H1 (cell line): ENCODE measurements at regions not wholly inside any gene's neighbourhood (a gene's known extent, or its start where the extent isn't known, plus 50 kb on each side); places are given as distances from the start of the nearest gene placed in this dataset.

Experiments
- CTCF ChIA-PET: fragments of 300-600 bp; sonication (Branson Sonifier 250); formaldehyde crosslinking; loops from one replicate; lab custom pipeline; 2021; ENCODE audit not compliant: partially characterized antibody; lab: Charles Lee
- POLR2A ChIA-PET: fragments of 300-600 bp; sonication (Branson Sonifier 250); formaldehyde crosslinking; loops from one replicate; lab custom pipeline; 2021; ENCODE audit warnings: inconsistent platforms; ENCODE audit not compliant: partially characterized antibody; lab: Charles Lee
- DNase-seq, 2 experiments: peaks; one replicate each; pipeline versions ENCODE4 v3.0.0 to v3.0.0-alpha.2; 2010 to 2022; ENCODE audit warnings: low spot score in 2 of 2, low read depth in 1 of 2, mixed read lengths in 1 of 2
- FAIRE-seq: peaks from 2 replicates; lab custom pipeline; 2011; peaks lifted over from hg19 to GRCh38; lab: Jason Lieb, UNC
- H2AFZ ChIP-seq: 2 replicates; pipeline ENCODE4 v1.8.1; 2012; ENCODE audit warnings: low read length, inconsistent platforms
- H2AK5ac ChIP-seq: 2 replicates; pipeline ENCODE4 v1.6.1; 2013; ENCODE audit warnings: low read depth, low read length
- H2BK120ac ChIP-seq: replicated peaks from 2 replicates; pipeline ENCODE3; 2013; ENCODE audit warnings: low read depth, low read length, inconsistent platforms
- H2BK12ac ChIP-seq: 2 replicates; pipeline ENCODE4 v1.6.1; 2013; ENCODE audit warnings: low read depth, low read length
- H2BK15ac ChIP-seq: 2 replicates; pipeline ENCODE4 v1.6.1; 2013; ENCODE audit warnings: low read length
- H2BK20ac ChIP-seq: 2 replicates; pipeline ENCODE4 v1.6.1; 2013; ENCODE audit warnings: low read length
- H2BK5ac ChIP-seq: 2 replicates; pipeline ENCODE4 v1.6.1; 2013; ENCODE audit warnings: low read depth, low read length
- H3K14ac ChIP-seq: 2 replicates; pipeline ENCODE4 v1.6.1; 2013; ENCODE audit warnings: inconsistent platforms; ENCODE audit not compliant: insufficient read length
- H3K18ac ChIP-seq: 2 replicates; pipeline ENCODE4 v1.6.1; 2013; ENCODE audit warnings: low read length; ENCODE audit errors: extremely low read depth
- H3K23ac ChIP-seq: 2 replicates; pipeline ENCODE4 v1.6.1; 2013; ENCODE audit warnings: inconsistent platforms; ENCODE audit not compliant: insufficient read length
- H3K23me2 ChIP-seq: 2 replicates; pipeline ENCODE4 v1.6.1; 2013; ENCODE audit warnings: low read depth, low read length
- H3K27ac ChIP-seq: 2 replicates; pipeline ENCODE4 v1.6.1; 2011; ENCODE audit warnings: low read depth, low read length, inconsistent platforms
- H3K27me3 ChIP-seq, 4 experiments: replicated peaks in 1 of 4; 1 replicate in 1 of 4; 2 replicates in 3 of 4; pipeline versions ENCODE4 v1.6.1 to v1.8.1; 2011 to 2013; ENCODE audit warnings: low read length in 3 of 4, mild to moderate bottlenecking in 3 of 4, inconsistent platforms in 2 of 4, mixed read lengths in 2 of 4, moderate library complexity in 1 of 4; ENCODE audit not compliant: control insufficient read depth in 3 of 4, insufficient read depth in 3 of 4; ENCODE audit errors: extremely low read depth in 1 of 4
- H3K36me3 ChIP-seq, 4 experiments: 2 replicates each; pipeline versions ENCODE4 v1.6.1 to v1.8.1; 2011 to 2013; ENCODE audit warnings: mild to moderate bottlenecking in 4 of 4, low read length in 3 of 4, moderate library complexity in 2 of 4, control low read depth in 1 of 4, inconsistent platforms in 1 of 4; ENCODE audit not compliant: insufficient read depth in 4 of 4, control insufficient read depth in 2 of 4
- H3K4ac ChIP-seq: replicated peaks from 2 replicates; pipeline ENCODE3; 2013; ENCODE audit warnings: low read length, low read depth, mixed read lengths, inconsistent platforms; ENCODE audit not compliant: insufficient read length
- H3K4me1 ChIP-seq, 4 experiments: replicated peaks in 1 of 4; 1 replicate in 1 of 4; 2 replicates in 3 of 4; pipeline versions ENCODE4 v1.6.1 to v1.8.1; 2011 to 2013; ENCODE audit warnings: low read length in 3 of 4, inconsistent platforms in 2 of 4, mixed read lengths in 1 of 4; ENCODE audit not compliant: insufficient read depth in 4 of 4, control insufficient read depth in 3 of 4
- H3K4me2 ChIP-seq, 2 experiments: 2 replicates each; pipeline versions ENCODE4 v1.6.1 to v1.8.1; 2011 to 2013; ENCODE audit warnings: low read depth in 2 of 2, low read length in 2 of 2, control low read depth in 1 of 2, inconsistent platforms in 1 of 2, mild to moderate bottlenecking in 1 of 2; ENCODE audit not compliant: insufficient read depth in 1 of 2
- H3K4me3 ChIP-seq, 4 experiments: fragments of 200-600, 300-600 bp in 1 of 4; sonication (generic), shearing (Covaris generic), sonication (Bioruptor Twin) in 1 of 4; 2 replicates each; pipeline versions ENCODE4 v1.5.1 to v1.8.1; 2011 to 2016; ENCODE audit warnings: low read length in 4 of 4, low read depth in 3 of 4, control low read depth in 2 of 4, inconsistent platforms in 2 of 4, mild to moderate bottlenecking in 2 of 4, mixed read lengths in 1 of 4, moderate library complexity in 1 of 4; ENCODE audit not compliant: insufficient read depth in 2 of 4; ENCODE audit errors: extremely low read depth in 1 of 4
- H3K56ac ChIP-seq: replicated peaks from 2 replicates; pipeline ENCODE3; 2013; ENCODE audit warnings: low read depth, mild to moderate bottlenecking, mixed read lengths, low read length, inconsistent platforms; ENCODE audit not compliant: insufficient read length
- H3K79me1 ChIP-seq: 2 replicates; pipeline ENCODE4 v1.6.1; 2013; ENCODE audit warnings: low read depth, low read length, control low read depth
- H3K79me2 ChIP-seq, 2 experiments: 2 replicates each; pipeline versions ENCODE4 v1.6.1 to v1.8.1; 2012 to 2013; ENCODE audit warnings: low read length in 2 of 2, mild to moderate bottlenecking in 2 of 2, inconsistent platforms in 1 of 2; ENCODE audit not compliant: insufficient read depth in 2 of 2, control insufficient read depth in 1 of 2
- H3K9ac ChIP-seq, 4 experiments: replicated peaks in 1 of 4; 1 replicate in 1 of 4; 2 replicates in 3 of 4; pipeline versions ENCODE4 v1.6.1 to v1.8.1; 2011 to 2013; ENCODE audit warnings: low read depth in 3 of 4, low read length in 3 of 4, control low read depth in 2 of 4, mild to moderate bottlenecking in 2 of 4, moderate library complexity in 2 of 4, inconsistent platforms in 1 of 4; ENCODE audit errors: extremely low read depth in 1 of 4
- H3K9me3 ChIP-seq, 2 experiments: 2 replicates each; pipeline versions ENCODE4 v1.6.1 to v1.8.1; 2012 to 2013; ENCODE audit warnings: mild to moderate bottlenecking in 2 of 2, moderate library complexity in 2 of 2, control low read depth in 1 of 2, inconsistent platforms in 1 of 2, low read depth in 1 of 2, low read length in 1 of 2, mixed read lengths in 1 of 2; ENCODE audit not compliant: insufficient read depth in 2 of 2
- H4K20me1 ChIP-seq, 2 experiments: replicated peaks in 1 of 2; 2 replicates each; pipeline versions ENCODE3 to v1.8.1; 2011 to 2013; ENCODE audit warnings: inconsistent platforms in 2 of 2, low read length in 2 of 2, mild to moderate bottlenecking in 1 of 2; ENCODE audit not compliant: insufficient read depth in 2 of 2, control insufficient read depth in 1 of 2
- H4K5ac ChIP-seq: 2 replicates; pipeline ENCODE4 v1.6.1; 2013; ENCODE audit warnings: low read length, low read depth, mixed read lengths, inconsistent platforms; ENCODE audit not compliant: insufficient read length
- H4K8ac ChIP-seq: 2 replicates; pipeline ENCODE4 v1.8.0; 2013; ENCODE audit warnings: mild to moderate bottlenecking, moderate library complexity, low read length, inconsistent platforms; ENCODE audit not compliant: insufficient read depth; ENCODE audit errors: extremely low read depth
- H4K91ac ChIP-seq: replicated peaks from 2 replicates; pipeline ENCODE3; 2013; ENCODE audit warnings: low read length, mixed read lengths, inconsistent platforms; ENCODE audit not compliant: insufficient read length
- ASH2L ChIP-seq: fragments of 200-600, 300-600 bp; sonication (generic); IDR thresholded peaks from one replicate; pipeline ENCODE4 v1.7.1; 2017; ENCODE audit warnings: low read length
- CHD2 ChIP-seq: IDR thresholded peaks from 2 replicates; pipeline ENCODE4 v1.6.1; 2012; ENCODE audit warnings: low read length, improper control_type of control experiment
- RBBP5 ChIP-seq: IDR thresholded peaks from 2 replicates; pipeline ENCODE4 v1.7.1; 2012; ENCODE audit warnings: low read depth, mild to moderate bottlenecking, inconsistent platforms, low read length, moderate library complexity, borderline replicate concordance
- SAP30 ChIP-seq: fragments of 300-600 bp; sonication (generic); IDR thresholded peaks from 2 replicates; pipeline ENCODE4 v1.7.1; 2012; ENCODE audit warnings: low read length, moderate library complexity, mild to moderate bottlenecking, inconsistent platforms; ENCODE audit not compliant: insufficient read depth, insufficient replicate concordance
- SP2 ChIP-seq: IDR thresholded peaks from 2 replicates; pipeline ENCODE4 v1.6.1; 2012; ENCODE audit warnings: mild to moderate bottlenecking, low read length, inconsistent platforms
- SRF ChIP-seq: IDR thresholded peaks from 2 replicates; pipeline ENCODE4 v1.6.1; 2011; ENCODE audit warnings: mild to moderate bottlenecking, low read depth, low read length, moderate library complexity
- TAF1 ChIP-seq: IDR thresholded peaks from 2 replicates; pipeline ENCODE4 v1.6.1; 2011; ENCODE audit warnings: mild to moderate bottlenecking, low read depth, low read length
- TEAD4 ChIP-seq: IDR thresholded peaks from 2 replicates; pipeline ENCODE4 v1.6.1; 2012; ENCODE audit warnings: low read depth, low read length, inconsistent platforms, mixed read lengths
- WGBS, 2 experiments: shearing (Covaris generic) in 1 of 2; methylation state at CpG; one replicate each; pipeline versions ENCODE4 v1.1.6 to v1.1.7; 2013 to 2015; ENCODE audit warnings: low lambda C conversion rate in 2 of 2, mixed read lengths in 2 of 2, inconsistent platforms in 1 of 2, low coverage in 1 of 2, missing lambda C conversion rate in 1 of 2; ENCODE audit not compliant: insufficient replicate concordance in 2 of 2, insufficient coverage in 1 of 2, insufficient read length in 1 of 2; ENCODE audit errors: extremely low coverage in 1 of 2, missing lambda C conversion rate in 1 of 2; 5-methylcytosine and 5-hydroxymethylcytosine counted together

DNA sequence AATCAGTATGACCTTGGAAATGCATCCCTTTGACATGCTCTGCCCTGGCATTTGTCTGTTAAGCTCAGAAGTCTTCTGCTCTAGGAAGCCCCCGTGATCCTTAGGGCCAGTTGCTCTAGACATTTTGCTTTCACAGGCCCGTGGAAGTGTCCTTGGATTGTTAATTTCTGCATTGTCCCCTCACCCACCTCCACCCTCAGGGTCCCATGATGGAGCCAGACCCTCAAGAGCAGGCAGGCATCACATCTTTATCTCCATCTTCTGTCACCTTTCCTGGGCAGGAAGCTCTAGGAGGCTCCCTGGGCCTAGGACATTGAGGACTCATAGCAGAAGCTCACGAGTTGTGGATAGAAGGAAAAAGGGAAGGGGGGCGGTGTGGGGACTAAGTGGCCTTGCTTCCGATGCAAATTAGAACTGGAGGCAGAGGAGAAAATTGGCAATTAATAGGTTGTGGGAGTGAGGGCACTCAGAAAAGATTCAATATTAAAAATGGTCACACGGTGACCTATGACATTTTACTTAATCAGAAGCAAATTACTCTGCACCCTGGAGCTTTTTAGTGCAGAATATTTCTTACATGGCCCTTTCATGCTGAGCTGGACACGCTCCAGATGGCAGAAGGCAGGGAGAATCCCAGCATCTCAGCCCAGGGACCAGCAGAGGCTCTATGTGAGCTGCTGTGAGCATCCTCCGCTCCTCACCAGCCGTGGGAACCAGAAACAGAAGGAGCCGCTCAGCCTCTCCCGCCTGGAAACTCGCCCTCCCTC, 185.0 kb downstream of the MATN1 start:
- Histone ChIP-seq H3K23me2 (no peaks in the 10 kb centered on the region), H2BK12ac (0 out of 2 replicates have a peak overlapping the region, but pooled peaks have one; percentile 17), H3K9ac (no peak overlapping the region), H2BK120ac (no peak overlapping the region), H3K4me3 (no peak overlapping the region), H3K4ac (no peak overlapping the region), H3K36me3 (no peaks in the 10 kb centered on the region), H2AFZ (no peak overlapping the region), H3K9me3 (peaks cover 0 to 3% of the 10 kb centered on the region in 2 experiments; a peak in 1 of 4 replicates), H3K27me3 (no peaks in the 10 kb centered on the region; a peak in 1 of 7 replicates), H2BK5ac (no peak overlapping the region), H3K79me2 (no peaks in the 10 kb centered on the region), H4K5ac (no peak overlapping the region), H3K79me1 (no peaks in the 10 kb centered on the region), H3K23ac (no peak overlapping the region), H4K8ac (no peak overlapping the region), H3K56ac (no peak overlapping the region), H3K14ac (no peak overlapping the region), H4K20me1 (no peaks in the 10 kb centered on the region), H4K91ac (no peak overlapping the region), H3K27ac (no peak overlapping the region), H3K4me1 (no peaks in the 10 kb centered on the region; a peak in 1 of 7 replicates), H2BK20ac (no peak overlapping the region), H3K4me2 (no peak overlapping the region), H2BK15ac (no peak overlapping the region), H3K18ac (no peak overlapping the region), H2AK5ac (no peak overlapping the region)
- 80% methylated on average over 9 of the region's 12 CpGs; no CpG with 5 or more reads in 1 of the 2 experiments for WGBS, 2 experiments
- CTCF ChIA-PET = interaction anchor here (0.7 to 2.6 kb wide), 6 partner anchors 11 to 185 kb away, joined by 3 to 5 read pairs (median 3); no protein-coding TSS in a partner anchor
- POLR2A ChIA-PET = no interaction called here
- FAIRE-seq (no peak), DNase-seq (no peak)
- TF ChIP-seq RBBP5 = no peak
- TF ChIP-seq SRF = no peak
- TF ChIP-seq TAF1 = no peak
- TF ChIP-seq SAP30 = no peak
- TF ChIP-seq TEAD4 = no peak
- no peak for TF ChIP-seq SP2
- no peak for TF ChIP-seq CHD2
- no peak for TF ChIP-seq ASH2L
